ENCODE measurements at regions not wholly inside any gene's neighbourhood (a gene's known extent, or its start where the extent isn't known, plus 50 kb on each side); places are given as distances from the start of the nearest gene placed in this dataset.

GRCh38 chr7:26489906-26490639 is 198.4 kb downstream of the SNX10 start:
- no peak for DNase-seq

- no peak for DNase-seq
These were observed 199.3 kb downstream of the SNX10 start for GRCh38 chr7:26490640-26491624.

GRCh38 chr7:26492816-26493215 is 201.2 kb downstream of the SNX10 start:
- DNase-seq: no peak

GRCh38 chr7:26493737-26494428 is 202.2 kb downstream of the SNX10 start:
- no peak for DNase-seq

GRCh38 chr7:26495569-26495968 is 203.9 kb downstream of the SNX10 start:
- DNase-seq: no peak

GRCh38 chr7:26497801-26498596 is 206.3 kb downstream of the SNX10 start:
- DNase-seq: no peak

- no peak for DNase-seq
These were observed 207.7 kb downstream of the SNX10 start for GRCh38 chr7:26499315-26499897.

- peak; percentile 40 to 80 (median 61) for DNase-seq
These were observed 209.2 kb downstream of the SNX10 start for GRCh38 chr7:26500749-26501352.

GRCh38 chr7:26504411-26505120 is 212.9 kb downstream of the SNX10 start:
- DNase-seq: no peak

GRCh38 chr7:26506196-26506595 is 214.5 kb downstream of the SNX10 start:
- DNase-seq: no peak

GRCh38 chr7:26507108-26507987 is 215.7 kb downstream of the SNX10 start:
- DNase-seq: no peak

- DNase-seq: no peak
These were observed 216.8 kb downstream of the SNX10 start for GRCh38 chr7:26508481-26508880.

- no peak for DNase-seq
These were observed 217.3 kb downstream of the SNX10 start for GRCh38 chr7:26508917-26509316.

GRCh38 chr7:26510231-26510957 is 218.7 kb downstream of the SNX10 start:
- DNase-seq: peak in 3 of 4 experiments; percentile 23 to 39 (median 37)

- DNase-seq: no peak
These were observed 220.2 kb downstream of the SNX10 start for GRCh38 chr7:26511866-26512265.

- DNase-seq: no peak
These were observed 221.1 kb downstream of the SNX10 start for GRCh38 chr7:26512737-26513136.

- DNase-seq: no peak
These were observed 222.3 kb downstream of the SNX10 start for GRCh38 chr7:26513948-26514347.

GRCh38 chr7:26514633-26515032 is 223.0 kb downstream of the SNX10 start:
- DNase-seq: no peak

GRCh38 chr7:26515314-26515842 is 223.7 kb downstream of the SNX10 start:
- DNase-seq: no peak
